ENCODE measurements at regions not wholly inside any gene's neighbourhood (a gene's known extent, or its start where the extent isn't known, plus 50 kb on each side); places are given as distances from the start of the nearest gene placed in this dataset.

- no peak for DNase-seq
These were observed 349.7 kb downstream of the PTEN start for GRCh38 chr10:88213065-88213605.

- DNase-seq: no peak
These were observed 353.6 kb downstream of the PTEN start for GRCh38 chr10:88216976-88217375.

- DNase-seq: no peak
These were observed 354.9 kb downstream of the PTEN start for GRCh38 chr10:88218362-88218761.

GRCh38 chr10:88219753-88220152, 356.3 kb downstream of the PTEN start:
- DNase-seq: no peak

- DNase-seq: no peak
These were observed 357.9 kb downstream of the PTEN start for GRCh38 chr10:88221010-88221973.

GRCh38 chr10:88222881-88223280, 359.5 kb downstream of the PTEN start:
- no peak for DNase-seq

Measured in activated CD4-positive, alpha-beta T cell treated with anti-CD3 and anti-CD28 coated beads, Interleukin-2, amount 50 U/mL, for 4 hours (primary cell).